SK-N-SH (cell line): ENCODE measurements at regions not wholly inside any gene's neighbourhood (a gene's known extent, or its start where the extent isn't known, plus 50 kb on each side); places are given as distances from the start of the nearest gene placed in this dataset.

Source experiments
- CTCF ChIA-PET: fragments of 300-600, 350-600 bp; formaldehyde crosslinking; extraction: SDS; loops from one replicate; lab custom pipeline; 2021; lab: Yijun Ruan, JAX
- POLR2A ChIA-PET: fragments of 350-600 bp; sonication (Branson Sonifier 250); formaldehyde crosslinking; extraction: SDS; loops from one replicate; lab custom pipeline; 2020; ENCODE audit warnings: antibody characterized with exemption, inconsistent platforms; lab: Yijun Ruan, JAX
- DNase-seq: peaks from one replicate; pipeline ENCODE4 v3.0.0; 2012
- H2AFZ ChIP-seq: fragments of 200-600 bp; sonication (generic); 2 replicates; pipeline ENCODE4 v1.8.1; 2016; ENCODE audit warnings: antibody characterized with exemption, mild to moderate bottlenecking, low read depth
- H3F3A ChIP-seq: fragments of 200-600 bp; sonication (generic); replicated peaks from 2 replicates; pipeline ENCODE3; 2016; ENCODE audit warnings: antibody characterized with exemption, mild to moderate bottlenecking; ENCODE audit not compliant: insufficient read depth
- H3K27ac ChIP-seq, 2 experiments: fragments of 200-500 bp in 1 of 2; fragments of 200-600 bp in 1 of 2; sonication (Bioruptor generic) in 1 of 2; sonication (generic), shearing (Covaris generic) in 1 of 2; 2 replicates each; pipeline versions ENCODE4 v1.5.1 to v1.6.1; 2014 to 2016; ENCODE audit warnings: low read depth in 2 of 2, inconsistent platforms in 1 of 2, low read length in 1 of 2, mild to moderate bottlenecking in 1 of 2, mixed read lengths in 1 of 2
- H3K27me3 ChIP-seq: fragments of 200-600 bp; sonication (generic), shearing (Covaris generic); 2 replicates; pipeline ENCODE4 v1.6.1; 2016; ENCODE audit warnings: mixed run types; ENCODE audit not compliant: insufficient read depth
- H3K36me3 ChIP-seq, 2 experiments: fragments of 200-500 bp in 1 of 2; fragments of 200-600 bp in 1 of 2; sonication (Bioruptor generic) in 1 of 2; sonication (generic) in 1 of 2; replicated peaks in 1 of 2; 2 replicates each; pipeline versions ENCODE3 to v1.5.1; 2014 to 2016; ENCODE audit warnings: low read length in 1 of 2, mild to moderate bottlenecking in 1 of 2; ENCODE audit not compliant: insufficient read depth in 2 of 2, control insufficient read depth in 1 of 2
- H3K4me1 ChIP-seq, 2 experiments: fragments of 200-500 bp in 1 of 2; fragments of 200-600 bp in 1 of 2; sonication (Bioruptor generic) in 1 of 2; sonication (generic), shearing (Covaris generic) in 1 of 2; 2 replicates each; pipeline versions ENCODE4 v1.5.1 to v1.6.1; 2014 to 2016; ENCODE audit warnings: low read depth in 1 of 2, low read length in 1 of 2, mixed run types in 1 of 2; ENCODE audit not compliant: insufficient read depth in 2 of 2, control insufficient read depth in 1 of 2
- H3K4me2 ChIP-seq: fragments of 200-600 bp; sonication (generic), shearing (Covaris generic); 2 replicates; pipeline ENCODE4 v1.6.1; 2017; ENCODE audit warnings: mixed run types
- H3K4me3 ChIP-seq, 2 experiments: fragments of 200-500 bp in 1 of 2; fragments of 200-600 bp in 1 of 2; sonication (Bioruptor generic) in 1 of 2; sonication (generic), shearing (Covaris generic) in 1 of 2; 2 replicates each; pipeline versions ENCODE4 v1.5.1 to v1.8.1; 2014 to 2016; ENCODE audit warnings: low read depth in 2 of 2, inconsistent platforms in 1 of 2, low read length in 1 of 2, mild to moderate bottlenecking in 1 of 2, mixed read lengths in 1 of 2, moderate library complexity in 1 of 2
- H3K79me2 ChIP-seq: fragments of 200-600 bp; sonication (generic); 2 replicates; pipeline ENCODE4 v1.8.1; 2017; ENCODE audit warnings: mild to moderate bottlenecking; ENCODE audit not compliant: insufficient read depth
- H3K9ac ChIP-seq: fragments of 200-600 bp; sonication (generic); 2 replicates; pipeline ENCODE4 v1.6.1; 2017; ENCODE audit warnings: mixed run types
- H3K9me2 ChIP-seq: fragments of 200-600 bp; sonication (generic); 2 replicates; pipeline ENCODE4 v1.6.1; 2017; ENCODE audit warnings: mixed run types
- H3K9me3 ChIP-seq: fragments of 200-600 bp; sonication (generic); 2 replicates; pipeline ENCODE4 v1.6.1; 2017; ENCODE audit warnings: mixed run types, mild to moderate bottlenecking, moderate library complexity
- H4K20me1 ChIP-seq: fragments of 200-600 bp; sonication (generic); 2 replicates; pipeline ENCODE4 v1.6.1; 2017; ENCODE audit warnings: mild to moderate bottlenecking, mixed run types; ENCODE audit not compliant: insufficient read depth
- EP300 ChIP-seq, 2 experiments: IDR thresholded peaks; 2 replicates each; pipeline versions ENCODE4 v1.4.0 to v1.6.1; 2012; ENCODE audit warnings: borderline replicate concordance in 1 of 2, low read depth in 1 of 2, low read length in 1 of 2
- EZH2phosphoT487 ChIP-seq: fragments of 200-600 bp; sonication (generic); IDR thresholded peaks from 2 replicates; pipeline ENCODE4 v1.6.1; 2017; ENCODE audit warnings: low read depth, mixed run types, mild to moderate bottlenecking, antibody characterized with exemption, moderate library complexity, borderline replicate concordance
- FOXJ3 ChIP-seq: sonication (generic); formaldehyde crosslinking; IDR thresholded peaks from 2 replicates; pipeline ENCODE4 v1.5.1; 2020; ENCODE audit warnings: mild to moderate bottlenecking, missing genetic modification reagents
- GATA2 ChIP-seq: sonication (generic); formaldehyde crosslinking; IDR thresholded peaks from 2 replicates; pipeline ENCODE4 v1.5.0; 2020; ENCODE audit warnings: mild to moderate bottlenecking, missing genetic modification reagents
- MEF2A ChIP-seq: IDR thresholded peaks from 2 replicates; pipeline ENCODE4 v1.4.0; 2012; ENCODE audit warnings: low read depth, borderline replicate concordance
- NRF1 ChIP-seq: IDR thresholded peaks from 2 replicates; pipeline ENCODE4 v1.6.1; 2012; ENCODE audit warnings: low read depth, mild to moderate bottlenecking, low read length
- POLR2AphosphoS5 ChIP-seq: IDR thresholded peaks from 2 replicates; pipeline ENCODE4 v1.6.1; 2012; ENCODE audit warnings: low read depth, low read length
- RAD21 ChIP-seq: IDR thresholded peaks from 2 replicates; pipeline ENCODE4 v1.6.1; 2012; ENCODE audit warnings: mild to moderate bottlenecking, low read length
- RCOR1 ChIP-seq: fragments of 150-350 bp; IDR thresholded peaks from 2 replicates; pipeline ENCODE4 v1.6.1; 2017; ENCODE audit warnings: antibody characterized with exemption, low read length
- RFX5 ChIP-seq: IDR thresholded peaks from 2 replicates; pipeline ENCODE4 v1.6.1; 2012; ENCODE audit warnings: mild to moderate bottlenecking, improper control_type of control experiment, low read length
- RXRA ChIP-seq: IDR thresholded peaks from 2 replicates; pipeline ENCODE4 v1.4.0; 2012; ENCODE audit warnings: low read depth, mild to moderate bottlenecking, borderline replicate concordance
- YY1 ChIP-seq: IDR thresholded peaks from 2 replicates; pipeline ENCODE4 v1.4.0; 2012; ENCODE audit warnings: low read depth, mild to moderate bottlenecking
- WGBS: methylation state at CpG from one replicate; pipeline ENCODE4 v1.1.6; 2017; ENCODE audit warnings: low lambda C conversion rate; 5-methylcytosine and 5-hydroxymethylcytosine counted together
- TF ChIP-seq, protein P1 (sequence below): IDR thresholded peaks from 2 replicates; pipeline ENCODE4 v1.4.0; 2012; ENCODE audit warnings: low read depth, borderline replicate concordance
- TF ChIP-seq, protein P2 (sequence below): IDR thresholded peaks from 2 replicates; pipeline ENCODE4; 2012
- TF ChIP-seq, protein P3 (sequence below): IDR thresholded peaks from 2 replicates; pipeline ENCODE4 v1.4.0; 2012; ENCODE audit warnings: low read depth
- TF ChIP-seq, protein P4 (sequence below): IDR thresholded peaks from 2 replicates; pipeline ENCODE4 v1.6.1; 2012; ENCODE audit warnings: mild to moderate bottlenecking, low read depth, low read length, moderate library complexity
- TF ChIP-seq, protein P5 (sequence below): fragments of 200-600 bp; sonication (generic); IDR thresholded peaks from 2 replicates; pipeline ENCODE4 v1.6.1; 2017; ENCODE audit warnings: antibody characterized with exemption, mild to moderate bottlenecking, moderate library complexity
- TF ChIP-seq, protein P6 (sequence below): fragments of 150-350 bp; IDR thresholded peaks from 2 replicates; pipeline ENCODE4 v1.6.1; 2017; ENCODE audit warnings: antibody characterized with exemption, low read length, low read depth, borderline replicate concordance

DNA sequence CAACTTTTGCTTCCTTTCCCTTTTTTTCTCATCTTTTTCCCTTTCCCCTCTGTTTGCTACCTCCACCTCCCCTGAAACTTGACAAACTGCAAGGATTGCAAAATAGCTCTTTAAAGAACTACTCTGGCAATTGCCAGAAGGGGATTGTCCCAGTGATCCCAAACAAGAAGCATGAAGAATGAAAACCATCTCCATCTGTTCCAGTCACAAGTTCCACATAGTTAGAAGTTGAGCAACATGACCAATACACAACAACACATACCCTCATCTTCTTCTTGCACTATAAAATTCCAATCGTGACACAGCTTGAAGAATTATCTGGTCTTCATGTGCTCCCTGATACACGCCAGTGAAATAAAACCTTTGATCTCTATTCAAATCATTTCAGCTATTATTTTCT lies 93.7 kb upstream of the USP15 start (continued):
- TF ChIP-seq, protein P1, sequence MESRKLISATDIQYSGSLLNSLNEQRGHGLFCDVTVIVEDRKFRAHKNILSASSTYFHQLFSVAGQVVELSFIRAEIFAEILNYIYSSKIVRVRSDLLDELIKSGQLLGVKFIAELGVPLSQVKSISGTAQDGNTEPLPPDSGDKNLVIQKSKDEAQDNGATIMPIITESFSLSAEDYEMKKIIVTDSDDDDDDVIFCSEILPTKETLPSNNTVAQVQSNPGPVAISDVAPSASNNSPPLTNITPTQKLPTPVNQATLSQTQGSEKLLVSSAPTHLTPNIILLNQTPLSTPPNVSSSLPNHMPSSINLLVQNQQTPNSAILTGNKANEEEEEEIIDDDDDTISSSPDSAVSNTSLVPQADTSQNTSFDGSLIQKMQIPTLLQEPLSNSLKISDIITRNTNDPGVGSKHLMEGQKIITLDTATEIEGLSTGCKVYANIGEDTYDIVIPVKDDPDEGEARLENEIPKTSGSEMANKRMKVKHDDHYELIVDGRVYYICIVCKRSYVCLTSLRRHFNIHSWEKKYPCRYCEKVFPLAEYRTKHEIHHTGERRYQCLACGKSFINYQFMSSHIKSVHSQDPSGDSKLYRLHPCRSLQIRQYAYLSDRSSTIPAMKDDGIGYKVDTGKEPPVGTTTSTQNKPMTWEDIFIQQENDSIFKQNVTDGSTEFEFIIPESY: no peak
- TF ChIP-seq MEF2A: no peak

DNA sequence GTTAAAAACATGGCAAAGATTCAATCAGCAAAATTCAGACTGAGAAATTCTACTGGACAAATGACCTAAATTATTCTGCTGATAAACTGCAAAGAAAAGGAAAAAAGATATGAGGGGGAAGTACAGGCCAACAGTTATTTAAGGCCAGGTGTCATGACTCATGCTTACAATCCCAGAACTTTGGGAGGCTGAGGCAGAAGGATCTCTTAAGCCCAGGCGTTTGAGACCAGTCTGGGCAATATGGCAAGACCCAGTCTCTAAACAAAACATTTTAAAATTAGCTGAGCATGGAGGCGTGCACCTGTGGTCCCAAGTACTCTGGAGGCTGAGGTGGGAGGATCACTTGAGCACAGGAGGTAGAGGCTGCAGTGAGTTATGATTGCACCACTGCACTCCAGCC lies 91.8 kb upstream of the USP15 start:
- Histone ChIP-seq H3K4me3 (no peak overlapping the region), H3K27ac (no peak overlapping the region), H3K27me3 (no peaks in the 10 kb centered on the region), H3K4me1 (no peaks in the 10 kb centered on the region), H4K20me1 (no peaks in the 10 kb centered on the region), H3F3A (no peaks in the 10 kb centered on the region), H3K79me2 (no peaks in the 10 kb centered on the region), H3K9me3 (no peaks in the 10 kb centered on the region), H3K36me3 (no peaks in the 10 kb centered on the region), H3K9me2 (no peaks in the 10 kb centered on the region), H3K4me2 (no peak overlapping the region), H3K9ac (no peak overlapping the region), H2AFZ (no peak overlapping the region)
- POLR2A ChIA-PET: no interaction called here
- CTCF ChIA-PET: no interaction called here
- WGBS: 0% methylated on average over 2 of the region's 2 CpGs
- DNase-seq: no peak
- TF ChIP-seq EP300 (IDR thresholded peaks at IDR 0.05; ENCODE audit: borderline replicate concordance in 1 of 2, low read depth in 1 of 2, low read length in 1 of 2) (no peak), YY1 (no peak), RAD21 (no peak), FOXJ3 (CRISPR knock-in tag) (no peak), RXRA (no peak), EZH2phosphoT487 (no peak), NRF1 (no peak), RCOR1 (no peak), GATA2 (CRISPR knock-in tag) (no peak), MEF2A (no peak), POLR2AphosphoS5 (no peak), RFX5 (no peak)
- TF ChIP-seq, protein P2, sequence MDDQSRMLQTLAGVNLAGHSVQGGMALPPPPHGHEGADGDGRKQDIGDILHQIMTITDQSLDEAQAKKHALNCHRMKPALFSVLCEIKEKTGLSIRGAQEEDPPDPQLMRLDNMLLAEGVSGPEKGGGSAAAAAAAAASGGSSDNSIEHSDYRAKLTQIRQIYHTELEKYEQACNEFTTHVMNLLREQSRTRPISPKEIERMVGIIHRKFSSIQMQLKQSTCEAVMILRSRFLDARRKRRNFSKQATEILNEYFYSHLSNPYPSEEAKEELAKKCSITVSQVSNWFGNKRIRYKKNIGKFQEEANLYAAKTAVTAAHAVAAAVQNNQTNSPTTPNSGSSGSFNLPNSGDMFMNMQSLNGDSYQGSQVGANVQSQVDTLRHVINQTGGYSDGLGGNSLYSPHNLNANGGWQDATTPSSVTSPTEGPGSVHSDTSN: no peak
- TF ChIP-seq, protein P3, sequence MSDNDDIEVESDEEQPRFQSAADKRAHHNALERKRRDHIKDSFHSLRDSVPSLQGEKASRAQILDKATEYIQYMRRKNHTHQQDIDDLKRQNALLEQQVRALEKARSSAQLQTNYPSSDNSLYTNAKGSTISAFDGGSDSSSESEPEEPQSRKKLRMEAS: no peak
- TF ChIP-seq, protein P4, sequence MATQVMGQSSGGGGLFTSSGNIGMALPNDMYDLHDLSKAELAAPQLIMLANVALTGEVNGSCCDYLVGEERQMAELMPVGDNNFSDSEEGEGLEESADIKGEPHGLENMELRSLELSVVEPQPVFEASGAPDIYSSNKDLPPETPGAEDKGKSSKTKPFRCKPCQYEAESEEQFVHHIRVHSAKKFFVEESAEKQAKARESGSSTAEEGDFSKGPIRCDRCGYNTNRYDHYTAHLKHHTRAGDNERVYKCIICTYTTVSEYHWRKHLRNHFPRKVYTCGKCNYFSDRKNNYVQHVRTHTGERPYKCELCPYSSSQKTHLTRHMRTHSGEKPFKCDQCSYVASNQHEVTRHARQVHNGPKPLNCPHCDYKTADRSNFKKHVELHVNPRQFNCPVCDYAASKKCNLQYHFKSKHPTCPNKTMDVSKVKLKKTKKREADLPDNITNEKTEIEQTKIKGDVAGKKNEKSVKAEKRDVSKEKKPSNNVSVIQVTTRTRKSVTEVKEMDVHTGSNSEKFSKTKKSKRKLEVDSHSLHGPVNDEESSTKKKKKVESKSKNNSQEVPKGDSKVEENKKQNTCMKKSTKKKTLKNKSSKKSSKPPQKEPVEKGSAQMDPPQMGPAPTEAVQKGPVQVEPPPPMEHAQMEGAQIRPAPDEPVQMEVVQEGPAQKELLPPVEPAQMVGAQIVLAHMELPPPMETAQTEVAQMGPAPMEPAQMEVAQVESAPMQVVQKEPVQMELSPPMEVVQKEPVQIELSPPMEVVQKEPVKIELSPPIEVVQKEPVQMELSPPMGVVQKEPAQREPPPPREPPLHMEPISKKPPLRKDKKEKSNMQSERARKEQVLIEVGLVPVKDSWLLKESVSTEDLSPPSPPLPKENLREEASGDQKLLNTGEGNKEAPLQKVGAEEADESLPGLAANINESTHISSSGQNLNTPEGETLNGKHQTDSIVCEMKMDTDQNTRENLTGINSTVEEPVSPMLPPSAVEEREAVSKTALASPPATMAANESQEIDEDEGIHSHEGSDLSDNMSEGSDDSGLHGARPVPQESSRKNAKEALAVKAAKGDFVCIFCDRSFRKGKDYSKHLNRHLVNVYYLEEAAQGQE: no peak
- TF ChIP-seq, protein P5, sequence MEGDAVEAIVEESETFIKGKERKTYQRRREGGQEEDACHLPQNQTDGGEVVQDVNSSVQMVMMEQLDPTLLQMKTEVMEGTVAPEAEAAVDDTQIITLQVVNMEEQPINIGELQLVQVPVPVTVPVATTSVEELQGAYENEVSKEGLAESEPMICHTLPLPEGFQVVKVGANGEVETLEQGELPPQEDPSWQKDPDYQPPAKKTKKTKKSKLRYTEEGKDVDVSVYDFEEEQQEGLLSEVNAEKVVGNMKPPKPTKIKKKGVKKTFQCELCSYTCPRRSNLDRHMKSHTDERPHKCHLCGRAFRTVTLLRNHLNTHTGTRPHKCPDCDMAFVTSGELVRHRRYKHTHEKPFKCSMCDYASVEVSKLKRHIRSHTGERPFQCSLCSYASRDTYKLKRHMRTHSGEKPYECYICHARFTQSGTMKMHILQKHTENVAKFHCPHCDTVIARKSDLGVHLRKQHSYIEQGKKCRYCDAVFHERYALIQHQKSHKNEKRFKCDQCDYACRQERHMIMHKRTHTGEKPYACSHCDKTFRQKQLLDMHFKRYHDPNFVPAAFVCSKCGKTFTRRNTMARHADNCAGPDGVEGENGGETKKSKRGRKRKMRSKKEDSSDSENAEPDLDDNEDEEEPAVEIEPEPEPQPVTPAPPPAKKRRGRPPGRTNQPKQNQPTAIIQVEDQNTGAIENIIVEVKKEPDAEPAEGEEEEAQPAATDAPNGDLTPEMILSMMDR: no peak
- TF ChIP-seq, protein P1: no peak
- TF ChIP-seq, protein P6, sequence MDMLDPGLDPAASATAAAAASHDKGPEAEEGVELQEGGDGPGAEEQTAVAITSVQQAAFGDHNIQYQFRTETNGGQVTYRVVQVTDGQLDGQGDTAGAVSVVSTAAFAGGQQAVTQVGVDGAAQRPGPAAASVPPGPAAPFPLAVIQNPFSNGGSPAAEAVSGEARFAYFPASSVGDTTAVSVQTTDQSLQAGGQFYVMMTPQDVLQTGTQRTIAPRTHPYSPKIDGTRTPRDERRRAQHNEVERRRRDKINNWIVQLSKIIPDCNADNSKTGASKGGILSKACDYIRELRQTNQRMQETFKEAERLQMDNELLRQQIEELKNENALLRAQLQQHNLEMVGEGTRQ: no peak
